GM12878 (cell line): ENCODE measurements at regions not wholly inside any gene's neighbourhood (a gene's known extent, or its start where the extent isn't known, plus 50 kb on each side); places are given as distances from the start of the nearest gene placed in this dataset.

Experiments
- CTCF ChIP-seq, 3 experiments: IDR thresholded peaks in 2 of 3; conservative IDR thresholded peaks in 1 of 3; 2 replicates each; pipeline ENCODE4 v1.5.1; 2011; ENCODE audit warnings: low read depth in 3 of 3, low read length in 3 of 3, mild to moderate bottlenecking in 3 of 3, control low read depth in 2 of 3, moderate library complexity in 2 of 3, inconsistent platforms in 1 of 3, mixed read lengths in 1 of 3; ENCODE audit not compliant: control insufficient read depth in 2 of 3, insufficient read depth in 1 of 3; ENCODE audit errors: extremely low read depth in 1 of 3
- EP300 ChIP-seq, 2 experiments: fragments of 150-350 bp in 1 of 2; IDR thresholded peaks; 2 replicates each; pipeline ENCODE4 v1.6.1; 2011 to 2012; ENCODE audit warnings: low read depth in 2 of 2, low read length in 2 of 2, borderline replicate concordance in 1 of 2, improper control_type of control experiment in 1 of 2, inconsistent platforms in 1 of 2; ENCODE audit not compliant: control insufficient read depth in 1 of 2
- ESRRA ChIP-seq: IDR thresholded peaks from 2 replicates; pipeline ENCODE4 v1.6.1; 2012; ENCODE audit warnings: mild to moderate bottlenecking, low read length, improper control_type of control experiment
- EZH2 ChIP-seq: IDR thresholded peaks from 2 replicates; pipeline ENCODE4 v1.6.1; 2012; ENCODE audit warnings: low read depth, mild to moderate bottlenecking, control low read depth, inconsistent platforms, low read length, borderline replicate concordance; ENCODE audit not compliant: control insufficient read depth
- FOS ChIP-seq: IDR thresholded peaks from 3 replicates; pipeline ENCODE4 v1.6.1; 2011; ENCODE audit warnings: borderline replicate concordance; ENCODE audit not compliant: insufficient read length; ENCODE audit errors: extremely low read depth
- PRDM15 ChIP-seq: fragments of 450-650 bp; formaldehyde crosslinking; IDR thresholded peaks from 2 replicates; pipeline ENCODE4 v1.4.0; 2020; ENCODE audit warnings: mild to moderate bottlenecking, moderate library complexity
- RAD51 ChIP-seq: fragments of 450-650 bp; IDR thresholded peaks from 2 replicates; pipeline ENCODE4 v1.6.1; 2016; ENCODE audit warnings: moderate library complexity, mild to moderate bottlenecking, inconsistent platforms
- RCOR1 ChIP-seq: conservative IDR thresholded peaks from 2 replicates; pipeline ENCODE4 v1.6.1; 2012; ENCODE audit warnings: low read depth, low read length, improper control_type of control experiment
- ZNF274 ChIP-seq: IDR thresholded peaks from one replicate; pipeline ENCODE4 v1.8.0; 2011; ENCODE audit not compliant: insufficient read length, insufficient read depth
- ZZZ3 ChIP-seq: IDR thresholded peaks from 2 replicates; pipeline ENCODE4 v1.6.1; 2011; ENCODE audit warnings: low read depth; ENCODE audit not compliant: control insufficient read depth, insufficient read length

GRCh38 chr12:118840878-118841277 is 140.5 kb upstream of the SRRM4 start:
- no peak for TF ChIP-seq PRDM15 (CRISPR knock-in tag)
- TF ChIP-seq EP300 (IDR thresholded peaks at IDR 0.05; ENCODE audit: borderline replicate concordance in 1 of 2, control insufficient read depth in 1 of 2, low read depth in 2 of 2, low read length in 2 of 2) = no peak
- TF ChIP-seq RAD51 = no peak
- TF ChIP-seq ZZZ3 = no peak
- TF ChIP-seq CTCF (IDR thresholded peaks at IDR 0.05 in 2 of 3, conservative IDR thresholded peaks at IDR 0.05 in 1 of 3; ENCODE audit: control insufficient read depth in 2 of 3, extremely low read depth in 1 of 3, insufficient read depth in 1 of 3, low read depth in 3 of 3, low read length in 3 of 3) = no peak
- no peak for TF ChIP-seq RCOR1
- TF ChIP-seq EZH2 = no peak
- TF ChIP-seq ESRRA = no peak
- no peak for TF ChIP-seq ZNF274
- no peak for TF ChIP-seq FOS
